ENCODE measurements at regions not wholly inside any gene's neighbourhood (a gene's known extent, or its start where the extent isn't known, plus 50 kb on each side); places are given as distances from the start of the nearest gene placed in this dataset.
A peak's percentile ranks its signal among the peaks of the same experiment; 100 is the strongest.

DNA sequence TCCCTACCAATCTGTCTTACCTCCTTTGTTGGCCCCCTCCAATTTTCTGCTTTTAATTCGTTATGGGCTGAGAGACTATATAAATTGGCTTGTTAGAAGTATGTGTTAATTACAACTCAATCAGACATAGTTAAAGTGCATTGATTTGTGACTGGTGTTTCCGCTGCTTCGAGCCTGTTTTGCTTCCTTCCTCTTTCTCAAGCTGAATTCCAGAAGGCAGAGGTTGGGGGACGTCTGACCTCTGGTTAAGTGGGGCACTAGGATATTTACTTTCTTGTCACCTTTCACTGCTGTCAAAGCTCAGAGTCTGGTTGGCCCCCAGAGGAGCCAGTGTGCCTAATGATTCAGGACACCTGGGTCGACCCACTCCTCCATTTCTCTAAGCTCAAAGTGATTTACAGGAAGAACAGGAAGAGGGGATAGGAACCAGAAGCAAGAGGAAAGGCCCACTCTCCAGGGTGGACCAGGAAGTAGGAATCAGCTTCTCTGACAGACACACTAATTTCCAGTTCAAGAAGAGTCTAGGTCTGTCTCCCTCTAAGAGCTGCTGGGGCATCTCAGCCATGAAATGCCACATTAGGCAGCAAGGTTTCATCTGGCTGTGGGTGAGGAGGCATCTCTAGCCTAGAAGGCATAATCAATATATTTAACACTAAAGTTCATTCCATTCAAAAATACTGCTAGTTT, 397.2 kb upstream of the NPVF start:
- Mint-ChIP-seq H3K27me3 (no peaks in the 10 kb centered on the region), H3K4me3 (no peak overlapping the region), H3K27ac (no peak overlapping the region), H3K4me1 (ENCODE audit: unreplicated experiment) (peaks cover 41% of the 10 kb centered on the region), H3K36me3 (no peaks in the 10 kb centered on the region), H3K9me3 (no peaks in the 10 kb centered on the region)
- TF ChIP-seq, protein P1, sequence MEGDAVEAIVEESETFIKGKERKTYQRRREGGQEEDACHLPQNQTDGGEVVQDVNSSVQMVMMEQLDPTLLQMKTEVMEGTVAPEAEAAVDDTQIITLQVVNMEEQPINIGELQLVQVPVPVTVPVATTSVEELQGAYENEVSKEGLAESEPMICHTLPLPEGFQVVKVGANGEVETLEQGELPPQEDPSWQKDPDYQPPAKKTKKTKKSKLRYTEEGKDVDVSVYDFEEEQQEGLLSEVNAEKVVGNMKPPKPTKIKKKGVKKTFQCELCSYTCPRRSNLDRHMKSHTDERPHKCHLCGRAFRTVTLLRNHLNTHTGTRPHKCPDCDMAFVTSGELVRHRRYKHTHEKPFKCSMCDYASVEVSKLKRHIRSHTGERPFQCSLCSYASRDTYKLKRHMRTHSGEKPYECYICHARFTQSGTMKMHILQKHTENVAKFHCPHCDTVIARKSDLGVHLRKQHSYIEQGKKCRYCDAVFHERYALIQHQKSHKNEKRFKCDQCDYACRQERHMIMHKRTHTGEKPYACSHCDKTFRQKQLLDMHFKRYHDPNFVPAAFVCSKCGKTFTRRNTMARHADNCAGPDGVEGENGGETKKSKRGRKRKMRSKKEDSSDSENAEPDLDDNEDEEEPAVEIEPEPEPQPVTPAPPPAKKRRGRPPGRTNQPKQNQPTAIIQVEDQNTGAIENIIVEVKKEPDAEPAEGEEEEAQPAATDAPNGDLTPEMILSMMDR (conservative IDR thresholded peaks at IDR 0.05), result no peak
- no peak for DNase-seq (ENCODE audit: extremely low spot score, unreplicated experiment)

DNA sequence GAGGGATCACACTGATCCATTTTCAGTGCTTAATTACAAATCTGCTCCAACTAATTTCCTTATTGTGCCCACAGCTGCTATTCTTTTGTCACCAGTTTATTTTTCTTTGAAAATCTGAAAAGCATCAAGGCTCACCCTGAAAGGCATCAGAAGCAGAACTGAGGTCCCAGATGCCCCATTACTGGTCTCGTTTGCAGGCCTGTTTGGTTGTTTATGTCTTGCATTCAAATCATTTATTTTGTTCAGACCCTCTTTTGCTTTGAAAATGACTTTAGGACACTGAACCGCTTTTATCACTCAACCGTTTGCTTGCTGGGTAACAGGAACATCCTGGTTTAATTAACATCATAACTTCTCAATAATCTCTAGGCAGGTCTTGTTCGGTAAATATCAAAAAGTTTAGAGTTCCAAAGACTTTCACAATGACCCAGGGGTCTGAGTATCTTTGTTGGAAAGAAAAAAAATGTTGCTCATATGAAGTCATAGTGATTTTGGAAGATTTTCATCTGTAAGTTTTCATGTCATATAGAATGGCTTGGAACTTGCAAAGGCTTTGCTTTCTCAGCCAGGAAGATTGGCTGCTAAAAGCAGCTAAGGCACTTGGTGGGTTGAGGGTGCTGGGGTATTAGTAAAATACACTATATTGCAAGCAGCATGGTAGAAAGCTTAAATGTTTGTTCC, 398.3 kb upstream of the NPVF start:
- TF ChIP-seq, protein P1 (conservative IDR thresholded peaks at IDR 0.05), result no peak
- DNase-seq (ENCODE audit: extremely low spot score, unreplicated experiment), result no peak
- no peaks in the 10 kb centered on the region for H3K9me3 Mint-ChIP-seq
- no peak overlapping the region for H3K4me3 Mint-ChIP-seq
- no peak overlapping the region for H3K27ac Mint-ChIP-seq
- no peaks in the 10 kb centered on the region for H3K36me3 Mint-ChIP-seq
- no peaks in the 10 kb centered on the region for H3K27me3 Mint-ChIP-seq
- peaks cover 43% of the 10 kb centered on the region for H3K4me1 Mint-ChIP-seq (ENCODE audit: unreplicated experiment)

DNA sequence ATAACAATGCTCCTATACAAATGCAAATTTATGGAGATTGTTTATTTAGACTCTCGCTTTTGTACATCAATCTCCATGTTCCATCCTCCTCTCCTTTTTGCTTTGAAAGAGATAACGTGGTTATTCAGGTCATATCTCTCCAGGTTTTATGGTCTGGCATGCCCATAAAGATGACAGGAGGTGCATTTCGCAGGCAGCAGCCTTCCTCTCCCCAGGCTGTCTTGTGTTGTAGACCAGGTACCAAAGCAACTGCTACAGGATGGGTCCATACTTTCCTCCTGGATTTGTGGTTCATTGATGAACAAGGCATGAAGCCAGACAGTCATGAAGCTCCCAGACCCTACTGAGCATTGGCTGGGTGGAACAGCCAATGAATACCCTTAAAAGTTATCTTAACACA, 400.2 kb upstream of the NPVF start:
- TF ChIP-seq, protein P1 (conservative IDR thresholded peaks at IDR 0.05), result no peak

DNA sequence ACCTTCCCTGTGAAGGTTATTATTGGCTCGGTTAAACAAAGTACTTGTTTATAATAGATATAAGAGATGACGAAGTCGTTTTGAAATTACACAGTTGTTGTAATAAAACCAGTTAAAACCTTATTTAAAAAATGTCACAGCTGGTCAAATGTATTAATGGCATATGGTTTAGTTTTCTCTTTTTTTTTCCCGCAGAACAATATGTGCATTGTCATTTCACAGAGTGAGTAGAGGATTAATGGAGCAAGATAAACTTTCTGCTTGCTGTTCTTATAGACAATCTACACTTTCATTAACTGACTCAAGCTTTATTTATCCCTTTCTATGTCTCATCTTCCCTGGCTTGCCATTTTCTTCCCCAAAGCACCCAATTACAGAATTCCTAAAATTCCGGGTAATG, 404.3 kb upstream of the NPVF start:
- TF ChIP-seq, protein P1 (conservative IDR thresholded peaks at IDR 0.05), result no peak

More for the DNA sequence above, 400.2 kb upstream of the NPVF start:
- Mint-ChIP-seq H3K4me3 (no peak overlapping the region), H3K27me3 (no peaks in the 10 kb centered on the region), H3K4me1 (ENCODE audit: unreplicated experiment) (peaks cover 46% of the 10 kb centered on the region), H3K27ac (no peak overlapping the region), H3K9me3 (no peaks in the 10 kb centered on the region), H3K36me3 (no peaks in the 10 kb centered on the region)
- no peak for DNase-seq (ENCODE audit: extremely low spot score, unreplicated experiment)

DNA sequence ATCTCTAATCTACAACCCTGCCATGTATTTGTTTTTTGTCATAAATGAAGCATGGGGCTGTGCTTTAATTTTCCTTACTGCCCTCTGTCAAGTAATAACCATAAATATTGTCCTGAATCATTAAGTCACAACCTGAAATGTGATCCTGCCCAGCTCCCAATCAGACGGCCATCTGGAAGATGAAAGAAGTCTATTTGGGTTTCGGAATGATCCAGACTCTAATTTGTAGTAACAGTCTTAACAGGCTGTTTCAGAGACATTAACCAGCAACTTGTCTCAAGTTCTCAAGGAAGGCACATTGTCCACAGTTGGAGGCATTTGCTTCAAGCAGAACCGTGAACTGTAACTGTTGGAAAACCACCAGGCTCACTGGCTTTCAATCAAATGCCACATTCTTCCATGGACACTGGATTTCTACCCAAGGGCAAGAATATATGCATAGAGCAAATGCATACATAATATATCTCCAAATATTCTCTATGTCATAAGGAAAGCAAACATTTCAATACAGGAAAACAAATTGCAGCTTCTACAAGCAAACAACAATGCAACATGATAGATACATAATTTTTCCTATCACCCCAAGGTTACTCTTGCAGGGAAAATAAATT, 405.2 kb upstream of the NPVF start:
- Mint-ChIP-seq H3K4me3 (no peak overlapping the region), H3K36me3 (no peaks in the 10 kb centered on the region), H3K27me3 (no peaks in the 10 kb centered on the region), H3K27ac (peak overlapping the region; percentile 0), H3K4me1 (ENCODE audit: unreplicated experiment) (peaks cover 32% of the 10 kb centered on the region), H3K9me3 (no peaks in the 10 kb centered on the region)
- DNase-seq (ENCODE audit: extremely low spot score, unreplicated experiment), result no peak
- TF ChIP-seq, protein P1 (conservative IDR thresholded peaks at IDR 0.05), result no peak

More for the DNA sequence above, 404.3 kb upstream of the NPVF start:
- Mint-ChIP-seq H3K9me3 (no peaks in the 10 kb centered on the region), H3K36me3 (no peaks in the 10 kb centered on the region), H3K4me3 (no peak overlapping the region), H3K4me1 (ENCODE audit: unreplicated experiment) (peaks cover 34% of the 10 kb centered on the region), H3K27me3 (no peaks in the 10 kb centered on the region), H3K27ac (no peak overlapping the region)
- no peak for DNase-seq (ENCODE audit: extremely low spot score, unreplicated experiment)
